Gastroesophageal sphincter (tissue), 3 donors: ENCODE measurements at regions not wholly inside any gene's neighbourhood (a gene's known extent, or its start where the extent isn't known, plus 50 kb on each side); places are given as distances from the start of the nearest gene placed in this dataset.

ENCODE experiments used
- CTCF ChIP-seq, 4 experiments: fragments of 200-600 bp in 2 of 4; fragments of 450-650 bp in 2 of 4; sonication (generic) in 1 of 4; IDR thresholded peaks; one replicate each; pipeline ENCODE4 v1.5.1; 2017 to 2019; ENCODE audit warnings: antibody characterized with exemption in 4 of 4, mild to moderate bottlenecking in 2 of 4, moderate library complexity in 2 of 4
- EP300 ChIP-seq: sonication (generic); formaldehyde crosslinking; IDR thresholded peaks from one replicate; pipeline ENCODE4 v1.6.1; 2017; ENCODE audit warnings: antibody characterized with exemption, mild to moderate bottlenecking
- POLR2AphosphoS5 ChIP-seq: sonication (generic); formaldehyde crosslinking; IDR thresholded peaks from one replicate; pipeline ENCODE4 v1.6.1; 2017; ENCODE audit warnings: antibody characterized with exemption

- no peak for TF ChIP-seq CTCF (IDR thresholded peaks at IDR 0.05)
- no peak for TF ChIP-seq POLR2AphosphoS5
- no peak for TF ChIP-seq EP300
Observed at GRCh38 chr5:74153255-74153790, 487.2 kb downstream of the ENC1 start.
